ENCODE measurements at regions not wholly inside any gene's neighbourhood (a gene's known extent, or its start where the extent isn't known, plus 50 kb on each side); places are given as distances from the start of the nearest gene placed in this dataset.
"Not testable (repeated sequence)": the region's sequence is repeated elsewhere in the genome, so short reads cannot be mapped to it uniquely, and the experiment has no call there.

DNA sequence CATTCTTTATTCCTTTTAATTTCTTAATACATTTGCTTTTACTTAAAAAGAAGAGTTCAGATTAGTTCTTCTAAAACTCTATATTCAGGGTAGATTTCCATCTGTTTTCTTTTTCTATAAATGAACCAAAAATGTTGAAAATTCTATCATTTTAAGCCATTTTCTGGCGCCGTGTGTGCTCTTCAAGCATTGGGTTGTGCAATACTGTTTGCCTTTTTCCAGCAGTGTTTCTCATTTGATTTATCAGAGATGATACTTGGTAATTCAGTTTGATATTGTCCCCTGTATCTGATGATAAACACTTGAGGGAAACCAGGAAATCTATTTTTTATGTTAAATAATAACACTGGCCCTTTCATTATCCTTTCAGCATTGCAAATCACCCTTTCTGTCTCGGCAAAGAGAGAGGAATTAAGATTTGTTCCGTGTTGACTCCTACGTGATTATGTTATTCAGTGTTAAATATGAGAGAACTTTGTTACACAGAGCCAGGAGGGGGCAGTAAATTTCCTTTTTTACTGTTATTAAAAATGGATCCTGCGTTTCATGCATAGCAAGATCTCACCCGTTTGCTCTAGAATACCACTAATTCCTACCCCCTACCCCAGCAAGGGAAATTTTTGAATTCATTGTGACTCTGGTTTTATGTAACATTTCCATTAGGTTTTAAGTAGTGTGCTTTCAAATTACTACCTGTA is 606.9 kb upstream of the RBFOX1 start:
- peak; percentile 1 for DNase-seq (ENCODE audit: low spot score)

DNA sequence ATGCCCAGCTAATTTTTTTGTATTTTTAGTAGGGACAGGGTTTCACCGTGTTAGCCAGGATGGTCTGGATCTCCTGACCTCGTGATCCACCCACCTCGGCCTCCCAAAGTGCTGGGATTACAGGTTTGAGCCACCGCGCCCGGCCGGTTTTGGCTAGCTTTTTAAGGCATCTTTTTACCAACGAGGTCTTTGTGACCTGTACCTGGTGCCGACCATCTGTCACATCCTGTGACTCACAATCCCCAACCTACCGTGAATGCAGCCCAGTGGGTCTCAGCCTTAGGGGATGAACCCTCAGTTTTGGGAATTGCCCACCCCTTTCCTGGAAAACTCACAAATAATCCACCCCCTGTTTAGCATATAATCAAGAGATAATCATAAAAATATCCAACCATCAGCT is 607.4 kb upstream of the RBFOX1 start:
- not testable (repeated sequence) for DNase-seq (ENCODE audit: low spot score)

DNA sequence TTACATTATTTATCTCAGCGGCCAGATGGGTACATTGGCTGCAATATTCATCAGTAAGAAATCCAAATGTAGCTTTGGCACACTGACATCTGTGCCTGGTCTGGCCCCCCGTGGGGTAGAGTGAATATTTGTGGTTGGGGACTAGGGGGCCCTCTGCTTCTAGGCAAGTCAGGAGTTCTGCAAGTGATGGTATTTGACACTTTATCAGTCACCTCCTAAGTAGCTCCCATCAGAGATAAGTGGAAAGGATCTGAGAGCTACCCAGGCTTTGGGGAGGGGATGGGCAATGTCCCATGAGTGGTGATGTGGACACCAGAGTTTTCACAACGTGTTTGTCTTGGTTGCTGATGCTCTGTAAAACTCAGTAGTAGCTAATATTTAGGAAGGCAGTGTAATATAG is 609.9 kb upstream of the RBFOX1 start:
- no peak for DNase-seq (ENCODE audit: low spot score)

DNA sequence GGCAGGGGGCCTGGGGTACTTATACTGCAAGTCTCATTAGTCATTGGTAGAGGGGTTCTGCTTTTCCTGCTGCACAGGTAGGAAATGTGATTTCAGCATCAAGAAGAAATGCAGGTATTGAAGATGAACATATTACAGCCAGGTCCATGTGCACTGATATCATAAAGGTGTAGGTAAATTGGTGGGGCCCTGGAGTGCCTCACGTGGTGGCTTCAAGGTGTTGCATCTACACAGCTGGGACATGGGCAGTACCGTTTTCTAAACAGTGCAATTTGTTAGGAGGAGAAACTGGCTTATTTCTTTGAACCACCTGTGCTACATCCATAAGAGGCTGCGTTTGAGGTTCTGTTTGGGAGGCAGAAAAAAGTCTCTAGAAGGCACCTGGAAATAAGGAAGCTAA is 618.1 kb upstream of the RBFOX1 start:
- DNase-seq (ENCODE audit: low spot score), result no peak

DNA sequence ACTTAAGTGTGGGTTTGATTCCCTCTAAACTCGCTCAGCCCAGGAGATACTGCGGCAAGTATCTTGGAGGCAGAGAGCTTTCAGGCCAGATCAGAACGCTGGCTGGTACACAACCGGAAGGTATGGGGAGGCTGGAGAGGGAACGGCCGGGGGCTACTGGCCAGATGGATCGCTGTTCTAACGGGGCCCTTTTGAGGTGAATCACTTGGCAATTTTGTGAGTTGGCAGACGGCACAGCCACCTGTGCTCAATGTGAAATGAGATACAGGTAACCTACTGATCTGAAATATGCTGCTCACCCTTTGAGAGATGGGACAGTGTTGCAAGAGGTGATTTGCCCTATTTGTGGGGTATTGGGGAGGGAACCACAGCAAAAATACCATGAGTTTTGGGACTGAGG is 622.9 kb upstream of the RBFOX1 start:
- no peak for DNase-seq (ENCODE audit: low spot score)

DNA sequence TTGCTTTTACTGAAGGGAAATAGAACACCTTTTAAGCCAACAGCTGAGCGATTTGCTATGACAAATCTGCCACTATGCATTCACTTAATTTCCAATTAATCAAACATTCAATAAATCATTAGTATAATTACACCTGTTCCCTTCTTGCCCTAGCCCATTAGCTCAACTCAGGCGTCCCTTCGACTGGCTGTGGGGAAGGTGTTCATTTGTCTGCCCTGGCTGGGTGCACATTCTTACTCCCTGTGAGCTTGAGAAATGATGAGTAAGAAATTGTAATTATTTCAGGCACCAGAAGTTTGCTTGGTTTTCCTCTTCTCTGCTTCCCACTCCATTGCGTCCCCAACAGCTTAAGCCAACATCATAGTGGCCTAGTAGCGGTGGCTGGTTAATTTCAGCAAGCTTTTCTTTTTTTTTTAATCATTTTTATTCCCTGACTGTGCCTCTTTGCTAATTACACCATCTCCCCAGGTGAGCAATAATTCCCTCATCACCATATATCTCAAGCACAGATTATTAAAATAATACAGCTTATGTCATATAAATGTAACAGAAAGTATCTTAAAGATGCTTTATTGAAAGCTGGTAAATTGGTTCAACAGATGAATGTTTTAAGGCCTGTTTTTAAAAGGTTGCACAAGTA is 623.9 kb upstream of the RBFOX1 start:
- no peak for DNase-seq (ENCODE audit: low spot score)

DNA sequence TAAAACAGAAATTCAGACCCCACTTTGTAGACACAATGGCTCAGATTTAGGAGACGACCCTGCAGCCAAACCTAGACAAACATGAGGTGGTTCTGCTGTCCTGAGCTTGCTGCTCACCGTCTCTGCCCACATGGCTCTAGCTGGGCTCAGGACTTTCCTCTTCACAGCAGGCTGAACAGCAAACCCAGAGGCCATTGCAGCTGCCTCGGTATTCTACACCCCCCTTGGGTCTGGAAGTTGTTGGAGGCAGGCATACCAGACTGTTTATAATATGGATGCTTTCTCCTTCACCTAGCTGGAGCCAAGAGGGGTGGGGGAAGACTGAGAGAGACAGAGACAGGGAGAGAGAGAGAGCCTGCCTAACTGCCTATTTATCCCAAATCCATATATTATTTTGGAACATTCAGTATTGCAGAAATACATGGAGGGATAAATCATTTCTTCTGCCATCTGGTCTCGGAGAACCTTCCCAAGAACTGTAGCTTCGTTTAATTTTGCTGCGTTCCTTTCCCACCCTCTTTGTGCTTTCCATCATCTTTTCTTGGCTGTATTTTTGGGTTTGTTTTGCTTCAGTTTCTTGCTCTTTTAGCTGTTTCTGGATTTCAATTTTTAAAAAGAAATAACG is 628.2 kb upstream of the RBFOX1 start:
- no peak for DNase-seq (ENCODE audit: low spot score)

DNA sequence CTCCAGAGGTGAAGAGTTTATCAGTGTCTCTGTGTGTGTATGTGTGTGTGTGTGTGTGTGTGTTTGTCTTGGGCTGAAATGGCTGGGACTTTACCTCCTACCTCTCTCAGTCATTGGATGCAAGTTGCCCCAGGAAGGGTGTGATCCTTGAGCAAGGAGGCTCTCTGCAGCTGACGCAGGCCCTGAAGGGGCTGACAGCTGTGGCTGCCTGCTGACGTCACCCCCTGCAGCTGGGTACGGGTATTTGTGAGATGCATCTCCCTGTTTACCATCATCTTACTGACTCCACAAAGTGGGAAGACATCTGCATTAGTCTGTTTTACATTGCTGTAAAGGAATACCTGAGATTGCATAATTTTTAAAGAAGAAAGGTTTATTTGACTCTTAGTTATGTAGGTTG is 631.5 kb upstream of the RBFOX1 start:
- DNase-seq (ENCODE audit: low spot score), result no peak

DNA sequence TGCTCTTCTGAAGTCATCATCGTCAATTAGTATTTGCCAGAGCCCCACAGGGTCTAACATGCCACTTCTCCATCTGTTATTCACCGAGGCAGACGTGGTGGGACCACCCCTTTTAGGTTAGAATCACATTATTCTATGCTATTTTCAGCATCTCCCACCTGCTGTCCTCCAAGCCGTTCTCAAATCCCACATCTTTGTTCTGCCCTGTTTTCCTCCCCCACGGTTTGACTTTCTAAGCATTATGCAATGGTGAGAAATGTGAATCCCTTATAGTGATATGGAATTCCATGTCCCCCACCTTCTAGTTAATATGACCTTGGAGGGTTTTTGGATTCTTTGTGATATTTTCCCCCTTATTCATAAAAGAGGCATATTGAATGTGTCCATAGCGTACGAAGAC is 634.1 kb upstream of the RBFOX1 start:
- DNase-seq (ENCODE audit: low spot score), result no peak

DNA sequence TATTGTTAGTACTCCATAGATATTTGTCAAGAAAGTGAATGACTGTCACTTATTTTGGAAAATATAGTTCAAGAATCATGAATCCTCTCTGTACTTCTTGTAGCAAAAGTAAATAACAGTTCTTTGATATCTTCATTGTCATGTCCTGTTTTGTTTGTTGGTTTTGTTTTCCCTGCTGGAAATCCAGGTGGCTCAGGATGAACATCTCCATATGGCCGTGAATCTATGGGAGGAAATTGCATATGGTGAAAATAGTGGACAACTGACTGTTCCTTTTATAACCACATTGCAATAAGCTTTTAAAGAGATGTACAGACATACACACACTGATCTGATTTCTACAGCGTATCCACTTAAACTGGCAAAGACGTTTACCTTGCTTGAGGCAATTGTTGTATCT is 637.0 kb upstream of the RBFOX1 start:
- DNase-seq (ENCODE audit: low spot score), result no peak

DNA sequence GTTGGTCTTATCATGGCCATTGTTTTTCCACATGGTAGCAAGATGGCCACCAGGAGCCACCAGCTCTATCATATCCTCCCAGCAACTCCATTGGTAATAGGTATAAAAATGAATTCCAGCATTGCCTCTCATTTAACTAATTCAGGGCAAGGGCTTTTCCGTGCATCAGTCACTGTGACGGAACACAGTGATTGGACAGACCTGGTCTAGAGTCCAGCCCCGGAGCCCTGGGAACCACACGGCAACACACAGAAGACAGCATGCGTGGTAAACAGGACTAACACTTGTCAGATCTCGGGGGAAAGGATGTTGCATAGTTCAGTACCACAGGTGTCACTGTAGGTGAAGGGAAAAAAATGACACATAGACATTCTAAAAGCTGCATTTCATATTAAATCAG is 638.0 kb upstream of the RBFOX1 start:
- DNase-seq (ENCODE audit: low spot score), result no peak

DNA sequence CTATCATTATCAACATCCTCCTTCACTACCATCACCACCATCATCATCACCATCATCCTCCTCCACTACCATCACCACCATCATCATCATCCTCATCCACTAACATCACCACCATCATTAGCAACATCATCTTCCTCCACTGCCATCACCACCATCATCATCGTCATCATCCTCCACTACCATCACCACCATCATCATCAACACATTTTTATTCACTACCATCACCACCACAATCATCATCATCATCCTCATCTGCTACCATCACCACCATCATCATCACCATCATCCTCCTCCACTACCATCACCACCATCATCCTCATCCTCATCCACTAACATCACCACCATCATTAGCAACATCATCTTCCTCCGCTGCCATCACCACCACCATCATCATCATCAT is 639.2 kb upstream of the RBFOX1 start:
- not testable (repeated sequence) for DNase-seq (ENCODE audit: low spot score)

DNA sequence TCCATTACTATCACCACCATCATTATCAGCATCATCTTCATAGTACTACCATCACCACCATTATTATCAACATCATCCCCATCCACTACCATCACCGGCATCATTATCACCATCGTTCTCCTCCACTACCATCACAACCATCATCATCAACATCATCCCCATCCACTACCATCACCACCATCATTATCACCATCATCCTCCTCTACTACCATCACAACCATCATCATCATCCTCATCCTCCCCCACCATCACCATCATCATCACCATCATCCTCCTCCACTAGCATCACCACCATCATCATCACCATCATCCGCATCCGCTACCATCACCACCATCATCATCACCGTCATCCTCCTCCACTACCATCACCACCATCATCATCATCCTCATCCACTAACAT is 639.8 kb upstream of the RBFOX1 start:
- DNase-seq (ENCODE audit: low spot score), result no peak

DNA sequence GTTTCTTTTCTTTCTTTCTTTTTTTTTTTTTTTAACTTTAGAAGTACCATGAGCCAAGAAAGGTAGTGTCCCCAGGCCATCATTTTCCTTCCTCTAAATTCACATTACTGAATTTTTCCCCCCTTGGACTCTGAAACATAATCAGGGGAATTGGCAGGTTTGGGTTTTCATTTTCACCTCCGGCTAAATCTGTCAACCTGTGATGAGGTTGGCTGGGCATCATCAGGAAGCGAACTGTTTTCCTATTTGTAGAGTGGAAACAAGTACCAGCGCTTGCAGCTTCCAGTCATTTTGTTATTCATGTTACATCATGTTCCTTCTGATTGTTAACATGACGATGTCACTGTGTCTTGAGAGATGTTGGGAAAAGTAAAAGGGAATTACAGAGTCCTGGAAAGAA is 641.9 kb upstream of the RBFOX1 start:
- no peak for DNase-seq (ENCODE audit: low spot score)

DNA sequence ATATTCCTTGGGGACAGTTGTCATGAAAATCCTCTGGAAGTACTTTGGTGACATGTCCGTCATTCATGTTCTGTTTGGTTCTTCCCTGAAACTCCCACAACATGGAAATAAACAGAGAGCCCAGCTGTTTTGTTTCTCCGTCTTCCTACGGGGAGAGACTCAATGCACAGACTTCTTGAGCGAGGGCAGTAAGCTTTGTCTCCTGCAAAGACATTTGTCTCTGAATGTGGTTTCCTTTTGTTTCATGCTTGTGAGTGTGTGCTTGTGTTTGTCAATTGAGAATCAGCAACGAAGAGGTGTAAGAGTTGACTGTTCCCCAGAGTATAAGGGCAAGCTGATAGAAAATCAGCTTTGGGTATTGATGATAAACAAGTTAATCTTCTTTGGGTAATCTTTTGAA is 643.0 kb upstream of the RBFOX1 start:
- DNase-seq (ENCODE audit: low spot score), result no peak

DNA sequence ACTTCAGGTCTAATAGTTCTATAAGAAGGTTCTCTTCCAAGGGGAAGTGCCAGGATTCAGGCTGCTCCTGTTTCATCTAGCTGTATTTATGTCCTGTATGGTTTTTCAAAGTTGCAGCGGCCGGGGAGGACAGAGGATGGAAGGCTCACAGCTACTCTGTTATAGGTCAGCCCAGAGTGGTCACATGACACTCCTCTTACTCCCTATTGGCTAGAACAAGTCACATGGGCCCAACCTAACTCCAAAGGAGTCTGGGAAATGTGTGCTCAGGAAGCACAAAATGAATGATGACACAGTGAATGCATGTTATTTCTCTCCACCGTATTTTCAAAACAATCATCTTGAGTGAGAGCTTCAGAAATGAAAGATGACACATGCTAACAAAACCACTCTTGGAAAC is 645.1 kb upstream of the RBFOX1 start:
- DNase-seq (ENCODE audit: low spot score), result no peak

DNA sequence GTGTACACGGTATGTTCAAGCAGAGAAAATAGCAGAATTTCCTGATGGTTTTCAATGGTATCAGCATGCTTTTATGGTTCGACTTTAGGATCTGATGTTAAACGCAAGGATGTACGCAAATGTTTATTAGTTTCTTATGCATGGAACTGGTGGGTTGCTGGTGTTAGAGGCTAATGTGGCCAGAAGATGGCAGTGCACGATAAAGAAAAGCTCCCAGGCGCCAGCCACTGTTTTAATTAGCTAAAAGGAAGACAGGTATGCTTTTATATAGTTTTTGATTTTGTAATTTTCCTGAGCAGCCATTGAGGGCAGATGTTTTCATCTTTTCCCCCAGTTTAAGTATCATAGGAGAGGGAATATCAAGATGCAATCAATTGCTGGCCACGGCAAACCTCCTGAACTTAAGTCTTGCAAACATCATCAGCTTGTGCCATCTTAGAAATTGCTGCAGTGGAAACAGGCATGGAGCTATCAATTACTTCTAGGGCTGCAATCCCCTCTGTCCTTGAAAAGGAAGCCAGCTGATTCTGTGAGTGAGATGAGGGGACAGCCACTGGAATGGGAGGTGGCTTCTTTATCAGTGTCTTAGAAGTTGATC is 648.5 kb upstream of the RBFOX1 start:
- peak; percentile 47 for DNase-seq (ENCODE audit: low spot score)

DNA sequence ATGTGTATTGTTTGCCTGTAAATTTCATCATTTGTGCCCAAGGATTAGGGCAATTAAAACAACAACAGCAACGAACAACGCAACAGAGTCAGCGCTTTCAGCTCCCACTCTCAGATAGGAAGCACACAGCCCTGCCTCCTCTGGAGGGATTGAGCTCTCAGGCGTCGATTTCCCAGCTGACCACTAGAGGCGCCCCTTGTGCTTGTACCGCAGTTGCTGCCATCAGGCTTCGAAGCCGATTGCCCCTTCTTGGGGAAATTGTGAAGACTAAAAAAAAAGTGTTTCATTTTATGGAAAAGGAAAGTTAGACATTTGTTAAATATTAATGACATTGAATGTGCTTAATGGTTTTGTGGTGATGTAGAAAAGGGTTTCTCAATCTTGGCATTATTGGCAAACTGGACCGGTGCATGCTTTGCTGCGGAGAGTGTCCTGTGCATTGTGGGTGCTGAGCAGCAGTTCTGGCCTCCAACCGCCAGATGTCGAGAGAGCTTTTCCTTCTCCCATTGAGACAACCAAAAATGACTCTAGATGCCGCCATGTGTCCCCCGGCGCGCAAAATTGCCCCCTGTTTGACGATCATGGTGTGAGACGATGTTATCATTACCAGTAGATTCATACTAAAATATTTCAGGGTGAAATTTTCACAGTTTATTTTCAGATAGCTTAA is 650.4 kb upstream of the RBFOX1 start:
- DNase-seq (ENCODE audit: low spot score), result peak; percentile 27

DNA sequence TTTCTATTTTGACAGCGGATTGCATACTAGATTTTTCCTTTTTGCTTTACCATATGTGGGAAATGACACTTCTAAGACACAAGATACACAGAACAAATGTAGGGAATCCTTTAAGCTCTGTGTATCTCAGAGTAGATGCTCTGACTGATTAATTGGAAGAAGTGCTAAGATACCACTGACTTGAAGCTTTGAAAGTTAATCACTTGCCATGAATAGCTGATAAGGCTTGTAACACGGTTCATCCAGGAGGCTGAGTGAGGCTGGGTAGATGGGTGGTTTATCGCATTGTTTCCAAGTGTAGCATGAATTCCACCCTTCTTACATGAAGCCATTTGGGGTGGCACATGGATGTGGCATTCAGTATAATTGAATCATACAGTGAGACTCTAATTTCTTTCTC is 654.1 kb upstream of the RBFOX1 start:
- no peak for DNase-seq (ENCODE audit: low spot score)

DNA sequence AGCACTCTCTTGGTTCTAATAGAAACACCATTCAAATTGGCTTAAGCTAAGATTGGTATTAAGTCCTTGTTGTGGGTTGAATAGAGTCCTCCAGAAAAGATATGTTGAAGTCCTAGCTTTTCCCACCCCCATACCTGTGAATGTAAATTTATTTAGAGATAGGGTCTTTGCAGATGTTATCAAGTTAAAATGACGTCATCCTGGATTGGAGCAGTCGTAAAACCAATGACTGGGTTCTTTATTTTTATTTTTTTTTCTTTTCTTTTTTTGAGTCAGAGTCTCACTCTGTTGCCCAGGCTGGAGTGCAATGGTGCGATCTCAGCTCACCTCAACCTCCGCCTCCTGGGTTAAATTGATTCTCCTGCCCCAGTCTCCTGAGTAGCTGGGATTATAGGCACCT is 658.6 kb upstream of the RBFOX1 start:
- DNase-seq (ENCODE audit: low spot score), result no peak

DNA sequence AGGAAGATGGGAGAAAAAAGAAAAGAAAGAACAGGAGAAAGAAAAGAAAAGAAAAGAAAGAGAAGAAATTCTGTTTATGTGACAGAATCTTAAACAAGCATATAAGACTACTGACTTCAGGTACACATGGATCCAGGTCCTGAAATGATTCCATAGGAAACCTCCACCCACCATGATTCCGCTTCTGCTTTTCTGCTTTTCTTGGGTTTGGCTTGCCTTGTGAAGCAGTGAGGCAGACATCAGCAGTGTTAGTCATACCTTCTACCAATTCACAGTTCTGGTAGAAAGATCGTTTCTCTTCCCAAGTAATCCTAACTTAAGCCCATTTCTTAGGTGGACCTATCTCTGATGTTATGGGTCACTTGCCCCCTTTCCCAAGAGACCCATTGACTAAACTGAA is 660.1 kb upstream of the RBFOX1 start:
- DNase-seq (ENCODE audit: low spot score), result no peak

DNA sequence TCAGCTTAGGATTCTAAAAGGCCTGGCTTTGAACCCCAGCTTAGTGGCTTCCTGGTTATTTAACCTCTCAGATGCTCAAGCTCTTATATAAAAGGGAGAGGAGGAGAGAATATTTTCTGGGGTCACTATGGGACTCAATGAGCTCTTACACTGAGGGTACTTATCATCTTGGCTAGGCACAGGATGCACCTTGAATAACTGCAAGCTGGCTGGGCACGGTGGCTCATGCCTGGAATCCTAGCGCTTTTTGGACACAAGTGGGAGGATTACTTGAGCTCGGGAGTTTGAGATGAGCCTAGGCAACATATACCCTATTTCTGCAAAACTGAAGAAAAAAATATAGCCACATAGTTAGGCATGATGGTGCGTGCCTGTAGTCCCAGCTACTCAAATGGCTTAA is 665.3 kb upstream of the RBFOX1 start:
- DNase-seq (ENCODE audit: low spot score), result no peak

DNA sequence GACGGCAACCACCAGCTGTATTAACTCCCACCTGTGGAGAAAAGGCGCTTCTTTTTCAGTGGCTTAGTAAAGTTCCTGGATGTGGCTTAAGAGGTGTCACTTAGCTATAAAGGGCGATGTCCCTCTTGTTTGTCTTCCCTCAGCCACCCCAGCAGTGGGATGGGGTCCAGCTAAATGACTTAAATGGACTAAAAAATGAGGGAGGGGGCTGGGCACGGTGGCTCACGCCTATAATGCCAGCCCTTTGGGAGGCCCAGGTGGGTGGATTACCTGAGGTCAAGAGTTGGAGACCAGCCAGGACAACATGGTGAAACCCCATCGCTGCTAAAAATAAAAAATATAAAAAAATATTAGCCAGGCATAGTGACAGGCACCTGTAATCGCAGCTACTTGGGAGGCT is 667.5 kb upstream of the RBFOX1 start:
- no peak for DNase-seq (ENCODE audit: low spot score)

All from RKO (cell line).